ENCODE measurements at regions not wholly inside any gene's neighbourhood (a gene's known extent, or its start where the extent isn't known, plus 50 kb on each side); places are given as distances from the start of the nearest gene placed in this dataset.
"Not testable (repeated sequence)": the region's sequence is repeated elsewhere in the genome, so short reads cannot be mapped to it uniquely, and the experiment has no call there.

- in situ Hi-C loops (cut with MboI; ENCODE audit: low pct_ligation_motif_present in 1 of 4, low pct_unique_long_range_greater_than_20kb in 1 of 4, low sequenced_read_pairs in 3 of 4) (no loop called here), intact Hi-C loops (cut with DNase I; ENCODE audit: low total_unique reads) (no loop called here)
- peaks cover 3 to 33% (median 15%) of the 10 kb centered on the region in 4 donors for H3K4me1 ChIP-seq
- no peak for TF ChIP-seq EP300 (IDR thresholded peaks at IDR 0.05; ENCODE audit: low read depth)
- no peak for TF ChIP-seq POLR2AphosphoS5 (IDR thresholded peaks at IDR 0.05)
- TF ChIP-seq CTCF (IDR thresholded peaks at IDR 0.05), result no peak
- TF ChIP-seq POLR2A (IDR thresholded peaks at IDR 0.05), result no peak
- no peak overlapping the region for H3K4me3 ChIP-seq
- WGBS, 2 donors (ENCODE audit: low coverage in 1 of 2), result 58 to 69% methylated on average over 3 of the region's 3 CpGs
- H3K27me3 ChIP-seq, result no peaks in the 10 kb centered on the region
- no peaks in the 10 kb centered on the region for H3K36me3 ChIP-seq
- no peak overlapping the region for H3K27ac ChIP-seq
- no peaks in the 10 kb centered on the region for H3K9me3 ChIP-seq
- DNase-seq, result no peak
These were observed 82.5 kb upstream of the LCORL start for GRCh38 chr4:18103876-18104605.

DNA sequence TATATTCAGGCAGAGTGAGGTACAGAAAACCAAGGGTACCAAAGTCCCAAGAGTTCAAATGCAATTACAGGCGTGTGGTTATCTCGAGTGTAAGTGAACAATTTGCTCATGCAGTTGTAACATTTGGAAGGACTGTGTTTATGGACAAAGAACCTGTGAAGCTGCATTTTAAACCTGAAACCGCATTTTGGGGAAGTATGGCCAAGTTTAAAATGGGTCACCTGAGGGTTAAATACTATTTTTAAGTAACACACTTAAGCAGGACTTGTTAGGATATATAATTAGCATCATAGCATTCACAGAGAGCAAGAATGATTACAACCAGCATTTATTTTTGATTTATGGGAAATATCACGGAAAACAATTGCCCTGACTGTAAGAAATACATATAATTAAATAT, 79.1 kb upstream of the LCORL start:
- intact Hi-C loops (cut with DNase I; ENCODE audit: low total_unique reads) (no loop called here), in situ Hi-C loops (cut with MboI; ENCODE audit: low pct_ligation_motif_present in 1 of 4, low pct_unique_long_range_greater_than_20kb in 1 of 4, low sequenced_read_pairs in 3 of 4) (no loop called here)
- Histone ChIP-seq H3K4me3 (no peak overlapping the region), H3K9me3 (no peaks in the 10 kb centered on the region), H3K36me3 (no peaks in the 10 kb centered on the region), H3K27me3 (no peaks in the 10 kb centered on the region), H3K27ac (no peak overlapping the region), H3K4me1 (peaks cover 0 to 9% (median 2%) of the 10 kb centered on the region in 4 donors)
- TF ChIP-seq POLR2A (IDR thresholded peaks at IDR 0.05) (no peak), POLR2AphosphoS5 (IDR thresholded peaks at IDR 0.05) (no peak), CTCF (IDR thresholded peaks at IDR 0.05) (no peak), EP300 (IDR thresholded peaks at IDR 0.05; ENCODE audit: low read depth) (no peak)
- WGBS, 2 donors (ENCODE audit: low coverage in 1 of 2), result 62 to 67% methylated on average over 1 to 4 of the region's 4 CpGs
- no peak for DNase-seq

GRCh38 chr4:18090447-18090846, 68.9 kb upstream of the LCORL start:
- WGBS, 2 donors (ENCODE audit: low coverage in 1 of 2), result 78% methylated on average over 1 of the region's 6 CpGs; no CpG with 5 or more reads in 1 of the 2 donors
- intact Hi-C loops (cut with DNase I; ENCODE audit: low total_unique reads); DNase-seq; H3K27ac ChIP-seq; H3K4me3 ChIP-seq; H3K36me3 ChIP-seq; H3K9me3 ChIP-seq; H3K27me3 ChIP-seq; in situ Hi-C loops (cut with MboI; ENCODE audit: low pct_ligation_motif_present in 1 of 4, low pct_unique_long_range_greater_than_20kb in 1 of 4, low sequenced_read_pairs in 3 of 4); H3K4me1 ChIP-seq: not testable (repeated sequence)

GRCh38 chr4:18082236-18082635, 60.7 kb upstream of the LCORL start:
- no peaks in the 10 kb centered on the region for H3K9me3 ChIP-seq
- no peaks in the 10 kb centered on the region for H3K36me3 ChIP-seq
- H3K4me3 ChIP-seq, result no peak overlapping the region
- in situ Hi-C loops (cut with MboI; ENCODE audit: low pct_ligation_motif_present in 1 of 4, low pct_unique_long_range_greater_than_20kb in 1 of 4, low sequenced_read_pairs in 3 of 4) (no loop called here), intact Hi-C loops (cut with DNase I; ENCODE audit: low total_unique reads) (no loop called here)
- no peak for TF ChIP-seq EP300 (IDR thresholded peaks at IDR 0.05; ENCODE audit: low read depth)
- no peak for TF ChIP-seq POLR2A (IDR thresholded peaks at IDR 0.05)
- no peak for TF ChIP-seq POLR2AphosphoS5 (IDR thresholded peaks at IDR 0.05)
- TF ChIP-seq CTCF (IDR thresholded peaks at IDR 0.05), result no peak
- H3K4me1 ChIP-seq, result no peaks in the 10 kb centered on the region
- no peaks in the 10 kb centered on the region for H3K27me3 ChIP-seq
- no peak overlapping the region for H3K27ac ChIP-seq
- DNase-seq, result no peak

DNA sequence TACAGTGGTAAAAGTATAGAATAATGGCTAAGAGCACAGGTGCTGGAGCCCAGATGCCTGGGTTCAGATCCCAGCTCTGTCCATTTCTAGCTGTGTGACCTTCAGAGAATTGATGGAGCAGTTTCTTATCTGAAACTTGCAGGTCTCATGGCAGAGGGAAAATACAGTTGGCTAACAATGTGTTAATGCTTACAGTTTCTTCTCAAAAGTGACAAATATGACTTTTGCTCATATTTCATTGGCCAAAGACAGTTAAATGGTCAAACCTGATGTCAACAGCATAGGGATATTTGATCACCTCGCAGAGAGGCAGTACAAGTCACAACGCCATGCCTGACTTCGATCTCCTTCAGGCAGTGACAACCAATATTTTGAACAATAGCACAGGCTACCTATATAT, 60.2 kb upstream of the LCORL start:
- Histone ChIP-seq H3K4me3 (no peak overlapping the region), H3K27ac (no peak overlapping the region), H3K27me3 (no peaks in the 10 kb centered on the region), H3K9me3 (no peaks in the 10 kb centered on the region), H3K4me1 (no peaks in the 10 kb centered on the region), H3K36me3 (no peaks in the 10 kb centered on the region)
- 89 to 93% methylated on average over 3 of the region's 3 CpGs for WGBS, 2 donors (ENCODE audit: low coverage in 1 of 2)
- no peak for DNase-seq
- intact Hi-C loops (cut with DNase I; ENCODE audit: low total_unique reads), result no loop called here
- TF ChIP-seq CTCF (IDR thresholded peaks at IDR 0.05) (no peak), EP300 (IDR thresholded peaks at IDR 0.05; ENCODE audit: low read depth) (no peak), POLR2A (IDR thresholded peaks at IDR 0.05) (no peak), POLR2AphosphoS5 (IDR thresholded peaks at IDR 0.05) (no peak)
- in situ Hi-C loops (cut with MboI; ENCODE audit: low pct_ligation_motif_present in 1 of 4, low pct_unique_long_range_greater_than_20kb in 1 of 4, low sequenced_read_pairs in 3 of 4), result no loop called here

Measured in transverse colon (tissue), 4 donors.